ENCODE measurements at regions not wholly inside any gene's neighbourhood (a gene's known extent, or its start where the extent isn't known, plus 50 kb on each side); places are given as distances from the start of the nearest gene placed in this dataset.

GRCh38 chr12:33596814-33597213 lies 157.2 kb upstream of the SYT10 start:
- DNase-seq (ENCODE audit: low read depth) (no peak), FAIRE-seq (no peak)
- no peak overlapping the region for H3K27ac ChIP-seq (ENCODE audit: low read depth, low read length)
- H3K79me2 ChIP-seq (ENCODE audit: insufficient read depth, low read length) = no peaks in the 10 kb centered on the region
- H3K27me3 Mint-ChIP-seq (ENCODE audit: low read depth, unreplicated experiment) = no peaks in the 10 kb centered on the region
- H3K4me3 Mint-ChIP-seq (ENCODE audit: unreplicated experiment) = no peak overlapping the region
- H4K20me1 ChIP-seq (ENCODE audit: insufficient read depth, low read length) = no peaks in the 10 kb centered on the region
- peaks cover 6% of the 10 kb centered on the region for H3K4me1 Mint-ChIP-seq (ENCODE audit: low read depth, unreplicated experiment)
- H3K9me3 Mint-ChIP-seq (ENCODE audit: unreplicated experiment) = no peaks in the 10 kb centered on the region
- no peak overlapping the region for H3K9ac ChIP-seq (ENCODE audit: low read length)
- no peak overlapping the region for H3K4me2 ChIP-seq (ENCODE audit: low read length)
- no peaks in the 10 kb centered on the region for H3K36me3 ChIP-seq (ENCODE audit: insufficient read depth, low read length)
- no peaks in the 10 kb centered on the region for H3K27me3 ChIP-seq (ENCODE audit: insufficient read depth, low read length)
- no peaks in the 10 kb centered on the region for H3K9me3 ChIP-seq (ENCODE audit: insufficient read depth, low read depth, low read length)
- TF ChIP-seq CTCF (IDR thresholded peaks at IDR 0.05; ENCODE audit: insufficient read depth, low read depth, low read length) (no peak), EZH2 (IDR thresholded peaks at IDR 0.05; ENCODE audit: insufficient read depth, low read length) (no peak)
- H3K36me3 Mint-ChIP-seq (ENCODE audit: low read depth, unreplicated experiment) = no peaks in the 10 kb centered on the region
- no peaks in the 10 kb centered on the region for H3K4me1 ChIP-seq (ENCODE audit: insufficient read depth, low read length)
- no peak overlapping the region for H3K27ac Mint-ChIP-seq (ENCODE audit: unreplicated experiment)
- H3K4me3 ChIP-seq (ENCODE audit: insufficient read depth, low read depth, low read length) = no peak overlapping the region
- no peak overlapping the region for H2AFZ ChIP-seq (ENCODE audit: low read depth, low read length)

- Histone ChIP-seq H4K20me1 (ENCODE audit: insufficient read depth, low read length) (no peaks in the 10 kb centered on the region), H3K79me2 (ENCODE audit: insufficient read depth, low read length) (no peaks in the 10 kb centered on the region), H3K27me3 (ENCODE audit: insufficient read depth, low read length) (no peaks in the 10 kb centered on the region), H3K27ac (ENCODE audit: low read depth, low read length) (no peak overlapping the region), H3K9ac (ENCODE audit: low read length) (no peak overlapping the region), H3K9me3 (ENCODE audit: insufficient read depth, low read depth, low read length) (no peaks in the 10 kb centered on the region), H3K4me2 (ENCODE audit: low read length) (no peak overlapping the region), H2AFZ (ENCODE audit: low read depth, low read length) (no peak overlapping the region), H3K4me3 (ENCODE audit: insufficient read depth, low read depth, low read length) (no peak overlapping the region), H3K4me1 (ENCODE audit: insufficient read depth, low read length) (no peaks in the 10 kb centered on the region), H3K36me3 (ENCODE audit: insufficient read depth, low read length) (no peaks in the 10 kb centered on the region)
- DNase-seq (ENCODE audit: low read depth) (no peak), FAIRE-seq (no peak)
- H3K36me3 Mint-ChIP-seq (ENCODE audit: low read depth, unreplicated experiment) = no peaks in the 10 kb centered on the region
- no peaks in the 10 kb centered on the region for H3K9me3 Mint-ChIP-seq (ENCODE audit: unreplicated experiment)
- no peaks in the 10 kb centered on the region for H3K4me1 Mint-ChIP-seq (ENCODE audit: low read depth, unreplicated experiment)
- no peak overlapping the region for H3K27ac Mint-ChIP-seq (ENCODE audit: unreplicated experiment)
- TF ChIP-seq EZH2 (IDR thresholded peaks at IDR 0.05; ENCODE audit: insufficient read depth, low read length) (no peak), CTCF (IDR thresholded peaks at IDR 0.05; ENCODE audit: insufficient read depth, low read depth, low read length) (no peak)
- no peaks in the 10 kb centered on the region for H3K27me3 Mint-ChIP-seq (ENCODE audit: low read depth, unreplicated experiment)
- no peak overlapping the region for H3K4me3 Mint-ChIP-seq (ENCODE audit: unreplicated experiment)
These were observed 162.9 kb upstream of the SYT10 start for GRCh38 chr12:33602515-33602914.

GRCh38 chr12:33605757-33606156 lies 166.1 kb upstream of the SYT10 start:
- H3K4me3 ChIP-seq (ENCODE audit: insufficient read depth, low read depth, low read length) = no peak overlapping the region
- no peaks in the 10 kb centered on the region for H3K9me3 ChIP-seq (ENCODE audit: insufficient read depth, low read depth, low read length)
- no peaks in the 10 kb centered on the region for H3K36me3 ChIP-seq (ENCODE audit: insufficient read depth, low read length)
- Mint-ChIP-seq H3K4me1 (ENCODE audit: low read depth, unreplicated experiment) (no peaks in the 10 kb centered on the region), H3K4me3 (ENCODE audit: unreplicated experiment) (no peak overlapping the region), H3K9me3 (ENCODE audit: unreplicated experiment) (no peaks in the 10 kb centered on the region), H3K27ac (ENCODE audit: unreplicated experiment) (no peak overlapping the region), H3K27me3 (ENCODE audit: low read depth, unreplicated experiment) (no peaks in the 10 kb centered on the region), H3K36me3 (ENCODE audit: low read depth, unreplicated experiment) (no peaks in the 10 kb centered on the region)
- no peak for FAIRE-seq
- H3K27ac ChIP-seq (ENCODE audit: low read depth, low read length) = no peak overlapping the region
- no peak for DNase-seq (ENCODE audit: low read depth)
- no peak overlapping the region for H2AFZ ChIP-seq (ENCODE audit: low read depth, low read length)
- H4K20me1 ChIP-seq (ENCODE audit: insufficient read depth, low read length) = no peaks in the 10 kb centered on the region
- TF ChIP-seq CTCF (IDR thresholded peaks at IDR 0.05; ENCODE audit: insufficient read depth, low read depth, low read length) (peak; percentile 19), EZH2 (IDR thresholded peaks at IDR 0.05; ENCODE audit: insufficient read depth, low read length) (no peak)
- H3K4me2 ChIP-seq (ENCODE audit: low read length) = no peak overlapping the region
- no peaks in the 10 kb centered on the region for H3K4me1 ChIP-seq (ENCODE audit: insufficient read depth, low read length)
- H3K9ac ChIP-seq (ENCODE audit: low read length) = no peak overlapping the region
- H3K79me2 ChIP-seq (ENCODE audit: insufficient read depth, low read length) = no peaks in the 10 kb centered on the region
- no peaks in the 10 kb centered on the region for H3K27me3 ChIP-seq (ENCODE audit: insufficient read depth, low read length)

All from astrocyte (in vitro differentiated cells and primary cell).